Left lobe of liver (tissue), 2 donors: ENCODE measurements at regions not wholly inside any gene's neighbourhood (a gene's known extent, or its start where the extent isn't known, plus 50 kb on each side); places are given as distances from the start of the nearest gene placed in this dataset.

Experiments used
- ATAC-seq: fragments of 200-7000 bp; cut with Tn5 transposase; one replicate; pipeline ENCODE4 v1.9.1; 2020; ENCODE audit warnings: mild to moderate bottlenecking, moderate library complexity
- DNase-seq: peaks from one replicate; pipeline ENCODE4 v3.0.0-alpha.2; 2020; ENCODE audit warnings: low spot score
- donor health status: DM: no; HTN: no; CAD: no; lungs with moderate emphysema.
- donor health status: DM: no; HTN: yes; CAD: no.

DNA sequence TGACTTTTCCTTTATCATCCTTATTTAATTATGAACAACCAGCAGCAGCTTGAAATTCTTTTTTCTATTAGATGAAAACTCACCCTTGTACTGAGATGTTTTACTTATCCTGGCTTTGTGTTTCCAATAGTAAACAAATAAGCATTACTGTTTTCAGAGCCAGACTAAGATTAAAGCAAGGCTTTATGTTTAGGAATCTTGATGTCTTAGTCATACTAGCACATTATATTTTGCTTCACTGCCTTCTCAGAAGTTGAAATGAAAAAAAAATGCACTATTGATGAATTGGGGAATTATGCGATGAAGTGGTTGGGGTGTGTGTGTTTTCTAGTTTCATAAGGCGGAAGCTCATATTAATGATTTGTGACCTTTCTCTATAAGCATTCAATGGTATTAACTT lies 301.2 kb upstream of the E2F7 start:
- DNase-seq (no peak), ATAC-seq (no peak)

DNA sequence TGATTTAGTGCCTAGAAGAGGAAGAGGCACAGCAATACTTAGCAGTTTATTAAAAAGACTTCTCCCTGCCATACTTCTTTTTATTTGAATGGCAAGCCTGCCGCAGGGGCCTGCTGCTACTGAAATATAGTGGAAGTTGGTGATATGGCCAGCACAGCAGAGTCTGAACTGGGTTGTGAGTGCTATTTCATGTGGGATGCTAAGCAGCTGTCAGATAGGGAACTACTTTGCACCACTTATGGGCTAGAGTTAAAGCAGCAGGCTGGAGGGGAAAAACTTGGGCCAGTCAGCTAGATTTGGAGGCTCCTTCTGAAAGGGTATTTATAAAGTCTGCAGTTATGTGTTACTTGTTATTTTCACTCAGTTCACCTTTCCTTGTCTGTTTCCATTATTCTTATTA lies 299.0 kb upstream of the E2F7 start:
- DNase-seq (no peak), ATAC-seq (no peak)

GRCh38 chr12:77362509-77363210 lies 297.3 kb upstream of the E2F7 start:
- ATAC-seq (no peak), DNase-seq (no peak)

DNA sequence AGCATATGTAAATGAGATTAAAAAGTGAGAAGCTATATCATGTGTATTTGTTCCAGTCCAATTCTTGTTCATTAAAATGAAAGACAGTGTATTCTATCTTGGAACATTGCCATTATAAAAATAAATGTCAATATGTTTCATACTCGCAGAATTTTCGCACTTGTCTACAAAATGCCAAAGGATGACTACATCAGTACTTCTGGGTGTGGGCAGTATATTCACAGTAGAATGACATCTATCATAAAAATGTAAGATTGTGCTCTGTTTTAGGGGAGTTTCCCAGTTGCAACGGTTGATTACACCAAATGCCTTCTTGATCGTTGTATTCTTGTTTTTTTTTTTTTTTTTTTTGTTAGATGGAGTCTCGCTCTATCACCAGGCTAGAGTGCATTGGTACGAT lies 292.3 kb upstream of the E2F7 start:
- no peak for DNase-seq

DNA sequence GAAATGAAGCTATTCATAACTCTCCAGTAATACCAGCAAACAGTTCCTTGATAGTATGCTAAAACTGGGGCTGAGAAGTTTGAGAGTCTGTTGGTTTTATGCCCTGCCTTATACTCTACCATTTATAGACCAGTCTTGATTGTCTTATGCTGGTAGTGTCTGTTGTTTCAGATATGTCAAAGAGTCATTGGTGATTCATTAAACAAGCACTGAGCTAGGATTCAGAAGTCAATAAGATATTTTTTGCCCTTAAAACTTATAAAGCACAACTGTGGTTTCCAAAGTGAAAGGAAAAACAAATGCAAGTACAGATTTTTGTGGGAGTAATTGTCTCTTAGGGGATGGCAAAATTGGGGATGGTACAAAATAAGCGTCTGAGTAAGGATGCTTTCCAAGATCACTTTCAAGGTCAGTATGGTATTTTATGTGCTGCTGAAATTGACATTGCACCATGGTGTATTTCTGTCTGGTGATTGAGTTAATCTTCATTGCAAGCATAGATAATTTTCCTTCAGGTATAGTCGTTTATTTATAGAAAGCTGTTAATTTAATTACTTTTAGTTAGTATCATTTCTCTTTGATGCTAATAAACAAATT lies 289.5 kb upstream of the E2F7 start:
- no peak for ATAC-seq
- DNase-seq, result no peak

More for the DNA sequence above, 292.3 kb upstream of the E2F7 start:
- no peak for ATAC-seq

DNA sequence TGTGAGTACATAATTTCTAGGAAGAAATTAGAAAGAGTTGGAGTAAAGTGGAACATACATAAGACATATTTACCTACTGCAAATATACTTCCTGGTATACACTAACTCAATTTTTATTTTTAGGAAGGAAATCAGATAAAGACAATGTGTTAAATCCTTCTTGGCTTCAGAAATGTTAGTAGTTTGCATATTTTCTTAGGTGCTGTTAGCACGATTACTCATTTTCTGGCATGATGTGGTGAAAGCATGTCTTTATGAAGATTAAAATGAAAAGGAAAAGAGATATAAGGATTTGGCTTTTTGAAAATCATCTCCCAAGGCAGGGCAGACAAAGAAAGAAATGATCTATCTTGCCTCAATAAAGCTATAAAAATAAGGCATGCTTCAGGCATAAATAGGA lies 287.6 kb upstream of the E2F7 start:
- DNase-seq (no peak), ATAC-seq (no peak)

DNA sequence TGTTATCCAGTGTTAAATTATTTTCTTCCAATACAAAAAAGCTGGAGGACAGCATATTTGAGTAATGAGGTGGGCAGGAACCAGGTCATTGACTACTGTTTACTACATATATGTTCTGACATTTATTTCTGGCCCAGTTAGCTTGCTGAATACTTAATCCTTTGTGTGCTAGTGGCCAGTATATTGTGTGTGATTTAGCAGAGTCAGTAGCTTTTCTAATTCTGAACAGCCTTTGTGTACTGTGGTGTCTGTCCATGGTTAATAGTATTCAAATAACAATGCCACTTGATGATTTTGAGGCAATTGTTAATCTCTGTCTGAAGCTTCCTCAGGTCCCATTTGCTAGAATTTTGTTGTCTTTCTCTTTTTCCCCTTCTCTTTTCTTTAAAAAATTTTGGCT lies 286.5 kb upstream of the E2F7 start:
- ATAC-seq, result no peak

GRCh38 chr12:77349689-77350370 lies 284.5 kb upstream of the E2F7 start:
- no peak for DNase-seq
- no peak for ATAC-seq

More for the DNA sequence above, 286.5 kb upstream of the E2F7 start:
- no peak for DNase-seq

DNA sequence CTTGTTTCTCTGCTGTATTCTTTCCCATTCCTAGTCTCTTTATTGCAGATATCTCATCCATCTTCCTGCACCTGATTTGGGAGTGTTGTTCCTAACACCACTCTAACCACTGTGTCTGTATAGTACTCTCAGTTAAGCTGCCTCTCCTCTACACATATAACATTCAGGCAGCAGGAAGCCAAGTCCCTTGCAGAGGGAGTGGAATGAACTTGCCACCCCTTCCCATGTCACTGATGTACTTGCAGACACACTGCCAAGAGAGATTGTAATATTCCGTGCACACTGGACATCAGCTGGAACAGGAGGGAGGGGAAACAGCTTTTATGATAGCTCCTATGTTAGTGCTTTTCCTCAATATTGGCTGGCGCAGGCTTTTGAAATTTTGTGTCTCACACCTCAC lies 281.6 kb upstream of the E2F7 start:
- ATAC-seq, result no peak
- no peak for DNase-seq

- no peak for ATAC-seq
- no peak for DNase-seq
These were observed 280.0 kb upstream of the E2F7 start for GRCh38 chr12:77345336-77345735.

DNA sequence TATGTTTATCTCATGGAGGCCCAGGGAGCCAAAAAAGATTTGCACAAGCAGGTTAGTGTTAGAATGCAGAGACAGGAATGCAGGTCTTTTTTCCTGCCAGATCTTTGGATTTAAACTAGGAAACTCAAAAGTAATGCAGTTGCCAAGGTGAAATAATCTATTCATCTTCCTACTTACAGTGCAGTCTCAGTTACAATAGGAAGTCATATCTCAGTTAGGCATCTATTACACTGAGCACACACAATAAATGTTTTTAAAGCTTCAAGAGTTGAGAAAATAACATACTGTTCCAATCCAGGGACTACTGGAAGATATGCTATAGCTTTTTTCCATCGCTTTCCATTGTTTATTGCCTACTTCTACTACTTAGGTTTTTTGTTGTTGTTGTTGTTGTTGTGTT lies 279.3 kb upstream of the E2F7 start:
- ATAC-seq (no peak), DNase-seq (no peak)

DNA sequence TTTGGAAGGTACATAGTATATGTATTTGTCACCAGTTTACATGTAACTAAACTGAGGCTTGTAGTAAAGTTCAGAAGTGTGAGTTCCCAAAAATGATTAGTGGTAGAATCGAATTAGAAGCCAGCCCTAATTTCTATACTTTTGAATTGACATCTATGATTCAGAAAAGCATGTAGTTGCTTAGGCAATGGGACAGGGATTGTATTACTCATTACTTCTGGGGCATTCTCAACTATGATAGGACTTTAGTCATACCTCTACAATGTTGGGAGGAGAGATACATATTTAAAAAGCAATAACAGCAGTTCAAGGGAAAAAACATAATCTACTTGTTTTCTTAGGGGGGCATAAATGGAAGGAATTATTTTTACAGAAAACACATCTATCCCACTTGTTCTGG lies 277.9 kb upstream of the E2F7 start:
- ATAC-seq, result no peak

DNA sequence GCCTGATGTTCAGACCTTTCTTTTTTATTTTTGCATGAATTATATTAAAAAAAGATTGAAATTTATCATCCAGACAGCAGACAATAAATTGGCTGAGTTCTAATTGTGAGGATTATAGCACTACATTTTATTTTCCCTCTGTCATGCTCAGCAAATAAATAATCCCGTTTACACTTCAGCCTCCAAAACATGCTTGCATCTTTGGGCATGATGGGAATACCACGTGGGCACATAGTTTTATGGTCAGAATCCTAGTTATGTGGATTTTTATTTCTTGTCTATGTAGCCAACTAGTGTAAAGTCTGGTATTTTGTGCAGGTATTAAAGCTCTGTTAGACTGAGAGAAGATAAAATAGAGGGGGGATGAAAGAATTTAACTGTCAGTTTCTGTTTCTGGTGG lies 276.9 kb upstream of the E2F7 start:
- no peak for ATAC-seq
- no peak for DNase-seq

More for the DNA sequence above, 277.9 kb upstream of the E2F7 start:
- DNase-seq, result no peak

- no peak for ATAC-seq
- DNase-seq, result no peak
These were observed 274.2 kb upstream of the E2F7 start for GRCh38 chr12:77339610-77340009.

- DNase-seq (no peak), ATAC-seq (no peak)
These were observed 272.0 kb upstream of the E2F7 start for GRCh38 chr12:77337362-77337761.

DNA sequence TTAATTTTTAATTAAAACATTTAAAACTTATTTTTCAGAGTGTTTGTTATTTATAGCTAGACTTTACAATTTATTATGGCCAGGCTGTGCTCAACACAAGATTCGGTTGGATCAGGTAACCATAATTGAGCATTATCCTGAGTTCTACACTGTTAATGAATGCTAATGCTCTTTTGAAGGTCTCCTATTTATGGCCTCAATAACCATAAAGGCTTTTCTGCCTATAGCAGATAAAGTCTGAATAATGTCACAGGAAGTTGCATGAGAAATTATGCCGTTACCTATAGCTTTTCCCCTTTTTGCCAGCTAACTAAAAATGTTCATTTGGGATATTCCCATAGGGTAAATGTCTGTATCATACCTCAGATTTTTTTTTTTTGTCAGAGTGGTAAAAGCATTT lies 269.4 kb upstream of the E2F7 start:
- ATAC-seq, result no peak
- no peak for DNase-seq

DNA sequence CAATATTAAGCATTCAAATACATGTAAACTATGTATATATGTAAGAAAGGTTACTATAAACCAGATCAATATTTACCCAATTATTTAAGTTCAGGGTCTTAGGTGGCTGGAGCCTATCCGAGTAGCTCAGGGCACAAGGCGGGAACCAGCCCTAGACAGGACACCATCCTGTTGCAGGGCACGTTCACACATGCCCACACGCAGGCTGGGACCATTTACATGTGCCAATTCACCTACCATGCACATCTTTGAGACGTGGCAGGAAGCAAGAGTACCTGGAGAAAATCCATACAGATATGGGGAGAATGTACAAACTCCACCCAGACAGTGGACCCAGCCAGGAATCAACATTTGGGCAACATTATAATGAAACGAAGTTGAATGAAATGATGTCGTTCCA lies 263.0 kb upstream of the E2F7 start:
- ATAC-seq, result no peak
- no peak for DNase-seq

DNA sequence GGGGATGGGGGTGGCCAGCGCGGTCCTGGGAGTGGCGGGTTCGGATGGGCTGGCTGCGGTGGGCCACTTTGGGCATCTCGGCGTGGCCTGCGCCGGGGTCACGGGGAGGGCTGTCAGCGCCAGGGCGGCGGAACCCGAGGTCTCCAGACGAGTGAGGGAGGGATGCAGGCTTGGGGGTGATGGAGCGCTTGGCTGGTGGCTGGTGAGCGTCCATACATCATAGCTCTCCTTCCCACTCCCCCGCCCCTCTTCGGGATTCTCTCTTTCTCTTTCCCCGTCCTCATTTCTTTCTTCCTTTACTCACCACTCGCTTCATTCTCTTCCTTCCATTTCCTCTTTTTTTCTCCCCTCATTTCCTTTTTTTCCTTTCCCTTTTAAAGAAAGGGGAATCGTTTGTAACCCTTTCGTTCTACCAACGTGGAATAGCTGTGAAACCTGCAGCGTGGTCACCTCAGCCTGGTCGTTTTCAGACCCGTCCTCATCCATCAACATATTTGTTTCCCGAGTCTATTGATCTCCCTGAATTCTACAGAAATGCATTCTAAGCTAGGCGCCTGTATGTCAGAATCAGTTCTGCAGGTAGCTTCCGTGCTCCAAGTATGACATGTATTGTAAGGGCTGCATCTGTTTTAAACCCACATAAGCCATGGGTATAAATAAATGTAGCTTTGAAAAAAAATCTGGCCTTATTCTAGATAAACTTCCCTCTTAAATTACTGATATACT lies 260.3 kb upstream of the E2F7 start:
- no peak for DNase-seq

DNA sequence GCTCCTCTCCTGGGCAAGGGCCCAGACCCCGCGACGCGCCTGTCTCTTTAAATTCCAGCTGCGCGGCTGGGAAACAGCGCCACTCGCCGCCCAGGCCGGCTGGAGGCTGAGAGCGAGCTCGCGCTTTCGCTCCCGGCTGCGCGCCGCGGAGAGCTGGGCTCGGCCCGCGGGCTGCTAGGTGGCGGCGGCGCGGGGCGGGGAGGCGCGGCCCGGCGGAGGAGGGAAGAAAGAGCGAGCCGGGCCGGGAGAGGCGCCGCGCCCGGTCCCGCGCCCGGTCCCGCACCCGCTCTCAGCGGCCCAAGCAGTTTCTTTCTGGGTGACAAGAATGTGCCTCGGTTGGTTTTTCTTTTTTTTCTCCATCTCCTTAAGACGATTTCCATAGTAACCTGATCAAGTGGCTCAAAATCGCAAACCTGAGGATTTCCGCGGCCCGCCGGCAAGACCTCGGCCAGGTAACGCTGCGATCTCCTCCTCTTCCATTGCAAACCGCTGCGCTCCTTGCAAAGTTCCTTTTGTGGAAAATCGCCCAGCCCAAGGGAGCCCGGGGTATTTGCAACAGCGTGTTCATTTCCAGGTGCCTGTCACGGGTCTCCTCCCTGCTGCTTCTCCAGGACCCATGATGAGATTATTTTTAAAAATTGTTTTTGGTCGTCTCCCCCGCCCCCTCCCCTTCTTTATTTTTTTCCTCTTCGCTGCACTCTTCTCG lies 259.5 kb upstream of the E2F7 start:
- peak; percentile 68 for DNase-seq
- peak; percentile 100 for ATAC-seq

More for the DNA sequence above, 260.3 kb upstream of the E2F7 start:
- ATAC-seq, result no peak

GRCh38 chr12:77324416-77324762 lies 259.0 kb upstream of the E2F7 start:
- no peak for DNase-seq
- no peak for ATAC-seq

GRCh38 chr12:77323788-77324415 lies 258.5 kb upstream of the E2F7 start:
- DNase-seq, result no peak
- ATAC-seq, result no peak
